ENCODE measurements at regions not wholly inside any gene's neighbourhood (a gene's known extent, or its start where the extent isn't known, plus 50 kb on each side); places are given as distances from the start of the nearest gene placed in this dataset.

- no peaks in the 10 kb centered on the region for H3K9me2 ChIP-seq (ENCODE audit: insufficient read depth, low read length)
- no peaks in the 10 kb centered on the region for H3F3A ChIP-seq (ENCODE audit: insufficient read depth, low read length, poor library complexity, severe bottlenecking)
- no peaks in the 10 kb centered on the region for H3K79me2 ChIP-seq (replicated peaks; ENCODE audit: insufficient read depth, low read length)
- TF ChIP-seq CTCF (IDR thresholded peaks at IDR 0.05; ENCODE audit: poor library complexity, severe bottlenecking), result no peak
- TF ChIP-seq SMC3 (conservative IDR thresholded peaks at IDR 0.05; ENCODE audit: poor library complexity), result no peak
- no peak for TF ChIP-seq EP300 (conservative IDR thresholded peaks at IDR 0.05; ENCODE audit: poor library complexity, severe bottlenecking)
- TF ChIP-seq POLR2AphosphoS5 (IDR thresholded peaks at IDR 0.05), result no peak
- no peak for TF ChIP-seq TAF1 (IDR thresholded peaks at IDR 0.05; ENCODE audit: low read depth)
- no peak for TF ChIP-seq EZH2 (IDR thresholded peaks at IDR 0.05; ENCODE audit: borderline replicate concordance, insufficient read depth, low read length, poor library complexity, severe bottlenecking)
- no peak for TF ChIP-seq REST (IDR thresholded peaks at IDR 0.05; ENCODE audit: borderline replicate concordance)
- TF ChIP-seq RAD21 (conservative IDR thresholded peaks at IDR 0.05), result no peak
- TF ChIP-seq MXI1 (conservative IDR thresholded peaks at IDR 0.05; ENCODE audit: poor library complexity, severe bottlenecking), result no peak
- no peaks in the 10 kb centered on the region for H4K20me1 ChIP-seq (ENCODE audit: insufficient read depth)
- no peaks in the 10 kb centered on the region for H3K27me3 ChIP-seq (ENCODE audit: insufficient read depth, low read depth, low read length)
- no peak overlapping the region for H3K4me3 ChIP-seq (ENCODE audit: low read length)
- H3K9ac ChIP-seq (ENCODE audit: low read length), result no peak overlapping the region
- H3K4me2 ChIP-seq (ENCODE audit: low read length), result no peak overlapping the region
- no peak overlapping the region for H3K27ac ChIP-seq (ENCODE audit: low read length)
- no peak overlapping the region for H2AFZ ChIP-seq (ENCODE audit: low read depth, low read length)
- H3K9me3 ChIP-seq (ENCODE audit: low read length), result no peaks in the 10 kb centered on the region
- H3K36me3 ChIP-seq (ENCODE audit: insufficient read depth, low read length), result no peaks in the 10 kb centered on the region
Measured at GRCh38 chr1:50342525-50342924, 80.7 kb downstream of the DMRTA2 start.

GRCh38 chr1:50335036-50335435, 88.2 kb downstream of the DMRTA2 start:
- H4K20me1 ChIP-seq (ENCODE audit: insufficient read depth), result no peaks in the 10 kb centered on the region
- H3K79me2 ChIP-seq (replicated peaks; ENCODE audit: insufficient read depth, low read length), result no peaks in the 10 kb centered on the region
- TF ChIP-seq REST (IDR thresholded peaks at IDR 0.05; ENCODE audit: borderline replicate concordance), result no peak
- TF ChIP-seq POLR2AphosphoS5 (IDR thresholded peaks at IDR 0.05), result no peak
- TF ChIP-seq TAF1 (IDR thresholded peaks at IDR 0.05; ENCODE audit: low read depth), result no peak
- no peak for TF ChIP-seq RAD21 (conservative IDR thresholded peaks at IDR 0.05)
- no peak for TF ChIP-seq EZH2 (IDR thresholded peaks at IDR 0.05; ENCODE audit: borderline replicate concordance, insufficient read depth, low read length, poor library complexity, severe bottlenecking)
- no peak for TF ChIP-seq SMC3 (conservative IDR thresholded peaks at IDR 0.05; ENCODE audit: poor library complexity)
- TF ChIP-seq MXI1 (conservative IDR thresholded peaks at IDR 0.05; ENCODE audit: poor library complexity, severe bottlenecking), result no peak
- TF ChIP-seq CTCF (IDR thresholded peaks at IDR 0.05; ENCODE audit: poor library complexity, severe bottlenecking), result no peak
- TF ChIP-seq EP300 (conservative IDR thresholded peaks at IDR 0.05; ENCODE audit: poor library complexity, severe bottlenecking), result no peak
- H3K9ac ChIP-seq (ENCODE audit: low read length), result no peak overlapping the region
- no peak overlapping the region for H2AFZ ChIP-seq (ENCODE audit: low read depth, low read length)
- peaks cover 5% of the 10 kb centered on the region for H3K27me3 ChIP-seq (ENCODE audit: insufficient read depth, low read depth, low read length)
- no peak overlapping the region for H3K4me3 ChIP-seq (ENCODE audit: low read length)
- no peaks in the 10 kb centered on the region for H3F3A ChIP-seq (ENCODE audit: insufficient read depth, low read length, poor library complexity, severe bottlenecking)
- H3K36me3 ChIP-seq (ENCODE audit: insufficient read depth, low read length), result no peaks in the 10 kb centered on the region
- H3K4me2 ChIP-seq (ENCODE audit: low read length), result no peak overlapping the region
- no peaks in the 10 kb centered on the region for H3K9me3 ChIP-seq (ENCODE audit: low read length)
- no peaks in the 10 kb centered on the region for H3K9me2 ChIP-seq (ENCODE audit: insufficient read depth, low read length)
- no peak overlapping the region for H3K27ac ChIP-seq (ENCODE audit: low read length)
